GM12891 (cell line): ENCODE measurements at regions not wholly inside any gene's neighbourhood (a gene's known extent, or its start where the extent isn't known, plus 50 kb on each side); places are given as distances from the start of the nearest gene placed in this dataset.

Experiments
- PAX5 ChIP-seq: IDR thresholded peaks from 2 replicates; pipeline ENCODE4 v1.6.1; 2011; ENCODE audit warnings: low read length, moderate library complexity, mild to moderate bottlenecking; ENCODE audit not compliant: insufficient read depth, severe bottlenecking
- POLR2A ChIP-seq: IDR thresholded peaks from 2 replicates; pipeline ENCODE4 v1.6.1; 2011; ENCODE audit warnings: low read depth, low read length, control low read depth
- POLR2AphosphoS5 ChIP-seq: IDR thresholded peaks from 2 replicates; pipeline ENCODE4 v1.6.1; 2011; ENCODE audit warnings: low read depth, low read length, control low read depth
- SPI1 ChIP-seq: IDR thresholded peaks from 2 replicates; pipeline ENCODE4 v1.6.1; 2011; ENCODE audit warnings: low read depth, low read length, control low read depth
- TAF1 ChIP-seq: IDR thresholded peaks from 2 replicates; pipeline ENCODE4 v1.6.1; 2011; ENCODE audit warnings: low read depth, low read length, control low read depth

DNA sequence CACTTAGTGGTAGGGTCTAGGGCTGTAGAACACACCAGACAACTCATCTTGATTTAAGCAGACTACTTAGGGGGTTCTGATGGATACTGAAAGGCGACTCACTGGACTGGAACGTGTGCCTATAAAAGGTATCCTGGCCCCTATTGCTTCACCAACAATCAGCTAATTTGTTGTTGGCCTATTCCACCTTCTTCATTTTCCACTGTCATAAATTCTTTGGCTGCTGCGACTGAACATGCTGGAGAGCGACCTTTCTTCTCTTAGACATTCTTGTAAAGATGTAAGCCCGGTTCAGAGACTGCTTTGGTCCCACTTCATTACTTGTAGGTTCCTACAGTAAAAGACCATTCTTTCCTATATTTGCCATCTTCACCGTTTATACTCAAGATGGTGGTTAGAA is 609.9 kb upstream of the CITED2 start:
- TF ChIP-seq POLR2AphosphoS5: no peak
- no peak for TF ChIP-seq POLR2A
- TF ChIP-seq PAX5: no peak
- no peak for TF ChIP-seq TAF1
- TF ChIP-seq SPI1: no peak
